SK-N-SH (cell line): ENCODE measurements at regions not wholly inside any gene's neighbourhood (a gene's known extent, or its start where the extent isn't known, plus 50 kb on each side); places are given as distances from the start of the nearest gene placed in this dataset.
A peak's percentile ranks its signal among the peaks of the same experiment; 100 is the strongest.

ENCODE experiments used
- CTCF ChIA-PET: fragments of 300-600, 350-600 bp; formaldehyde crosslinking; extraction: SDS; loops from one replicate; lab custom pipeline; 2021; lab: Yijun Ruan, JAX
- POLR2A ChIA-PET: fragments of 350-600 bp; sonication (Branson Sonifier 250); formaldehyde crosslinking; extraction: SDS; loops from one replicate; lab custom pipeline; 2020; ENCODE audit warnings: antibody characterized with exemption, inconsistent platforms; lab: Yijun Ruan, JAX
- DNase-seq: peaks from one replicate; pipeline ENCODE4 v3.0.0; 2012
- H2AFZ ChIP-seq: fragments of 200-600 bp; sonication (generic); 2 replicates; pipeline ENCODE4 v1.8.1; 2016; ENCODE audit warnings: antibody characterized with exemption, mild to moderate bottlenecking, low read depth
- H3F3A ChIP-seq: fragments of 200-600 bp; sonication (generic); replicated peaks from 2 replicates; pipeline ENCODE3; 2016; ENCODE audit warnings: antibody characterized with exemption, mild to moderate bottlenecking; ENCODE audit not compliant: insufficient read depth
- H3K27ac ChIP-seq, 2 experiments: fragments of 200-500 bp in 1 of 2; fragments of 200-600 bp in 1 of 2; sonication (Bioruptor generic) in 1 of 2; sonication (generic), shearing (Covaris generic) in 1 of 2; 2 replicates each; pipeline versions ENCODE4 v1.5.1 to v1.6.1; 2014 to 2016; ENCODE audit warnings: low read depth in 2 of 2, inconsistent platforms in 1 of 2, low read length in 1 of 2, mild to moderate bottlenecking in 1 of 2, mixed read lengths in 1 of 2
- H3K27me3 ChIP-seq: fragments of 200-600 bp; sonication (generic), shearing (Covaris generic); 2 replicates; pipeline ENCODE4 v1.6.1; 2016; ENCODE audit warnings: mixed run types; ENCODE audit not compliant: insufficient read depth
- H3K36me3 ChIP-seq, 2 experiments: fragments of 200-500 bp in 1 of 2; fragments of 200-600 bp in 1 of 2; sonication (Bioruptor generic) in 1 of 2; sonication (generic) in 1 of 2; replicated peaks in 1 of 2; 2 replicates each; pipeline versions ENCODE3 to v1.5.1; 2014 to 2016; ENCODE audit warnings: low read length in 1 of 2, mild to moderate bottlenecking in 1 of 2; ENCODE audit not compliant: insufficient read depth in 2 of 2, control insufficient read depth in 1 of 2
- H3K4me1 ChIP-seq, 2 experiments: fragments of 200-500 bp in 1 of 2; fragments of 200-600 bp in 1 of 2; sonication (Bioruptor generic) in 1 of 2; sonication (generic), shearing (Covaris generic) in 1 of 2; 2 replicates each; pipeline versions ENCODE4 v1.5.1 to v1.6.1; 2014 to 2016; ENCODE audit warnings: low read depth in 1 of 2, low read length in 1 of 2, mixed run types in 1 of 2; ENCODE audit not compliant: insufficient read depth in 2 of 2, control insufficient read depth in 1 of 2
- H3K4me2 ChIP-seq: fragments of 200-600 bp; sonication (generic), shearing (Covaris generic); 2 replicates; pipeline ENCODE4 v1.6.1; 2017; ENCODE audit warnings: mixed run types
- H3K4me3 ChIP-seq, 2 experiments: fragments of 200-500 bp in 1 of 2; fragments of 200-600 bp in 1 of 2; sonication (Bioruptor generic) in 1 of 2; sonication (generic), shearing (Covaris generic) in 1 of 2; 2 replicates each; pipeline versions ENCODE4 v1.5.1 to v1.8.1; 2014 to 2016; ENCODE audit warnings: low read depth in 2 of 2, inconsistent platforms in 1 of 2, low read length in 1 of 2, mild to moderate bottlenecking in 1 of 2, mixed read lengths in 1 of 2, moderate library complexity in 1 of 2
- H3K79me2 ChIP-seq: fragments of 200-600 bp; sonication (generic); 2 replicates; pipeline ENCODE4 v1.8.1; 2017; ENCODE audit warnings: mild to moderate bottlenecking; ENCODE audit not compliant: insufficient read depth
- H3K9ac ChIP-seq: fragments of 200-600 bp; sonication (generic); 2 replicates; pipeline ENCODE4 v1.6.1; 2017; ENCODE audit warnings: mixed run types
- H3K9me2 ChIP-seq: fragments of 200-600 bp; sonication (generic); 2 replicates; pipeline ENCODE4 v1.6.1; 2017; ENCODE audit warnings: mixed run types
- H3K9me3 ChIP-seq: fragments of 200-600 bp; sonication (generic); 2 replicates; pipeline ENCODE4 v1.6.1; 2017; ENCODE audit warnings: mixed run types, mild to moderate bottlenecking, moderate library complexity
- H4K20me1 ChIP-seq: fragments of 200-600 bp; sonication (generic); 2 replicates; pipeline ENCODE4 v1.6.1; 2017; ENCODE audit warnings: mild to moderate bottlenecking, mixed run types; ENCODE audit not compliant: insufficient read depth
- CHD2 ChIP-seq: fragments of 150-350 bp; IDR thresholded peaks from 2 replicates; pipeline ENCODE4 v1.6.1; 2018; ENCODE audit warnings: low read length; ENCODE audit not compliant: partially characterized antibody
- CTCF ChIP-seq: fragments of 200-600 bp; sonication (generic); IDR thresholded peaks from 2 replicates; pipeline ENCODE4 v1.6.1; 2017; ENCODE audit warnings: antibody characterized with exemption, mild to moderate bottlenecking, moderate library complexity
- ELF1 ChIP-seq: IDR thresholded peaks from 2 replicates; pipeline ENCODE4 v1.4.0; 2012
- EP300 ChIP-seq, 2 experiments: IDR thresholded peaks; 2 replicates each; pipeline versions ENCODE4 v1.4.0 to v1.6.1; 2012; ENCODE audit warnings: borderline replicate concordance in 1 of 2, low read depth in 1 of 2, low read length in 1 of 2
- FOSL2 ChIP-seq: IDR thresholded peaks from 2 replicates; pipeline ENCODE4 v1.4.0; 2012; ENCODE audit warnings: low read depth, mild to moderate bottlenecking, moderate library complexity, borderline replicate concordance
- GATA2 ChIP-seq: sonication (generic); formaldehyde crosslinking; IDR thresholded peaks from 2 replicates; pipeline ENCODE4 v1.5.0; 2020; ENCODE audit warnings: mild to moderate bottlenecking, missing genetic modification reagents
- JUND ChIP-seq: IDR thresholded peaks from 2 replicates; pipeline ENCODE4 v1.4.0; 2012
- NFIC ChIP-seq: IDR thresholded peaks from 2 replicates; pipeline ENCODE4 v1.4.0; 2012; ENCODE audit warnings: borderline replicate concordance
- RCOR1 ChIP-seq: fragments of 150-350 bp; IDR thresholded peaks from 2 replicates; pipeline ENCODE4 v1.6.1; 2017; ENCODE audit warnings: antibody characterized with exemption, low read length
- RFX5 ChIP-seq: IDR thresholded peaks from 2 replicates; pipeline ENCODE4 v1.6.1; 2012; ENCODE audit warnings: mild to moderate bottlenecking, improper control_type of control experiment, low read length
- TAF1 ChIP-seq: IDR thresholded peaks from 2 replicates; pipeline ENCODE4 v1.6.1; 2012; ENCODE audit warnings: low read depth, mild to moderate bottlenecking, low read length, moderate library complexity, borderline replicate concordance
- TEAD4 ChIP-seq: IDR thresholded peaks from 2 replicates; pipeline ENCODE4 v1.4.0; 2012; ENCODE audit warnings: mild to moderate bottlenecking, borderline replicate concordance; ENCODE audit not compliant: insufficient read depth
- YY1 ChIP-seq: IDR thresholded peaks from 2 replicates; pipeline ENCODE4 v1.4.0; 2012; ENCODE audit warnings: low read depth, mild to moderate bottlenecking
- ZBTB33 ChIP-seq: IDR thresholded peaks from 2 replicates; pipeline ENCODE4 v1.4.0; 2012; ENCODE audit warnings: low read depth, borderline replicate concordance
- whole genome bisulfite sequencing: methylation state at CpG from one replicate; pipeline ENCODE4 v1.1.6; 2017; ENCODE audit warnings: low lambda C conversion rate; 5-methylcytosine and 5-hydroxymethylcytosine counted together

- Histone ChIP-seq H3K27ac (peak overlapping the region in 1 of 2 experiments; percentile 16; a peak in 1 of 4 replicates), H3K4me1 (no peaks in the 10 kb centered on the region; a peak in 1 of 4 replicates), H4K20me1 (no peaks in the 10 kb centered on the region), H3K36me3 (peaks cover 12 to 25% of the 10 kb centered on the region in 2 experiments), H2AFZ (no peak overlapping the region), H3K9ac (no peak overlapping the region), H3K27me3 (no peaks in the 10 kb centered on the region), H3K4me2 (no peak overlapping the region), H3K79me2 (no peaks in the 10 kb centered on the region), H3K9me3 (no peaks in the 10 kb centered on the region), H3F3A (no peaks in the 10 kb centered on the region), H3K4me3 (no peak overlapping the region), H3K9me2 (no peaks in the 10 kb centered on the region)
- 70% methylated on average over 1 of the region's 1 CpG for WGBS
- CTCF ChIA-PET: no interaction called here
- POLR2A ChIA-PET: no interaction called here
- TF ChIP-seq NFIC: peak; percentile 58; the same call in 1 of the 2 replicates
- no peak for TF ChIP-seq TAF1
- TF ChIP-seq RCOR1: no peak
- TF ChIP-seq YY1: no peak
- no peak for DNase-seq
These were observed 106.8 kb downstream of the FAT4 start for GRCh38 chr4:125421547-125421946.

GRCh38 chr4:125423124-125423523 is 108.4 kb downstream of the FAT4 start:
- Histone ChIP-seq H3K9me2 (no peaks in the 10 kb centered on the region), H3K27me3 (no peaks in the 10 kb centered on the region), H3K36me3 (peaks cover 4 to 11% of the 10 kb centered on the region in 2 experiments), H3K4me3 (no peak overlapping the region), H3K4me2 (no peak overlapping the region), H3F3A (no peaks in the 10 kb centered on the region), H2AFZ (no peak overlapping the region), H4K20me1 (no peaks in the 10 kb centered on the region), H3K27ac (no peak overlapping the region), H3K9me3 (no peaks in the 10 kb centered on the region; the same call in 1 of the 2 replicates), H3K4me1 (no peaks in the 10 kb centered on the region; a peak in 1 of 4 replicates), H3K79me2 (no peaks in the 10 kb centered on the region), H3K9ac (no peak overlapping the region)
- no peak for TF ChIP-seq GATA2 (CRISPR knock-in tag)
- no peak for TF ChIP-seq ELF1
- TF ChIP-seq CHD2: no peak
- no peak for TF ChIP-seq TEAD4
- TF ChIP-seq EP300 (IDR thresholded peaks at IDR 0.05; ENCODE audit: borderline replicate concordance in 1 of 2, low read depth in 1 of 2, low read length in 1 of 2): no peak
- no peak for TF ChIP-seq RFX5
- TF ChIP-seq FOSL2: no peak
- TF ChIP-seq ZBTB33: no peak
- no peak for TF ChIP-seq JUND
- no peak for TF ChIP-seq NFIC
- TF ChIP-seq YY1: no peak
- TF ChIP-seq TAF1: no peak
- no peak for TF ChIP-seq CTCF
- WGBS: 84% methylated on average over 2 of the region's 2 CpGs
- no peak for DNase-seq
- ChIA-PET POLR2A (no interaction called here), CTCF (interaction anchor here (0.7 to 1.0 kb wide), 2 partner anchors 12 to 934 kb away, joined by 3 read pairs; no protein-coding TSS in a partner anchor)
